Vagina (tissue), 2 donors: ENCODE measurements at regions not wholly inside any gene's neighbourhood (a gene's known extent, or its start where the extent isn't known, plus 50 kb on each side); places are given as distances from the start of the nearest gene placed in this dataset.

Source experiments
- POLR2A ChIP-seq, 2 donors: fragments of 450-650 bp; IDR thresholded peaks; one replicate each; pipeline ENCODE4 v1.6.1; 2017; ENCODE audit warnings: antibody characterized with exemption in 2 of 2, mild to moderate bottlenecking in 2 of 2, moderate library complexity in 2 of 2
- POLR2AphosphoS5 ChIP-seq, 2 donors: sonication (generic); formaldehyde crosslinking; IDR thresholded peaks; one replicate each; pipeline ENCODE4 v1.9.0; 2017; ENCODE audit warnings: antibody characterized with exemption in 2 of 2, mild to moderate bottlenecking in 2 of 2, low read depth in 1 of 2; ENCODE audit not compliant: insufficient read depth in 1 of 2
- TF ChIP-seq, protein P1 (sequence below), 3 experiments: fragments of 450-650 bp in 2 of 3; fragments of 200-600 bp in 1 of 3; sonication (generic) in 1 of 3; IDR thresholded peaks; one replicate each; pipeline ENCODE4 v1.5.1; 2017 to 2019; ENCODE audit warnings: antibody characterized with exemption in 3 of 3, mild to moderate bottlenecking in 2 of 3, moderate library complexity in 2 of 3

DNA sequence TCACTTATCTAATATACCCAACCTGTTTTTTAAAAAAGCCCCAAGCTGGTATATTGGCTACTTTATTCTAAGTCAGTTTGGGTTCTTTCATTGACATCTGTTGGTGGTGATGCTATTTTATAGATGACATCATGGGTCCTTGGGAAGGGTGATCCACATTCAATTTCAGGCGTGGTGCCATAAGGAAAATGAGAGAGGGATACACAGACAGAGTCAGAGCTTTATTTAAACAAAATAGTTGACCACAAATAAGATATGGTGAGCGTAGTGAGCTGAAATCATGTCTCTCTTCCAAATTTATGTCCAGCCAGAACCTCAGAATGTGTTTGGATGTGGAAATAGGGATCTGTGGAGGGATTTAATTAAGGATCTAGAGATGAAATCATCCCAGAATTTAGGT, 302.4 kb downstream of the MAT2B start:
- TF ChIP-seq POLR2A (IDR thresholded peaks at IDR 0.05): no peak
- TF ChIP-seq, protein P1, sequence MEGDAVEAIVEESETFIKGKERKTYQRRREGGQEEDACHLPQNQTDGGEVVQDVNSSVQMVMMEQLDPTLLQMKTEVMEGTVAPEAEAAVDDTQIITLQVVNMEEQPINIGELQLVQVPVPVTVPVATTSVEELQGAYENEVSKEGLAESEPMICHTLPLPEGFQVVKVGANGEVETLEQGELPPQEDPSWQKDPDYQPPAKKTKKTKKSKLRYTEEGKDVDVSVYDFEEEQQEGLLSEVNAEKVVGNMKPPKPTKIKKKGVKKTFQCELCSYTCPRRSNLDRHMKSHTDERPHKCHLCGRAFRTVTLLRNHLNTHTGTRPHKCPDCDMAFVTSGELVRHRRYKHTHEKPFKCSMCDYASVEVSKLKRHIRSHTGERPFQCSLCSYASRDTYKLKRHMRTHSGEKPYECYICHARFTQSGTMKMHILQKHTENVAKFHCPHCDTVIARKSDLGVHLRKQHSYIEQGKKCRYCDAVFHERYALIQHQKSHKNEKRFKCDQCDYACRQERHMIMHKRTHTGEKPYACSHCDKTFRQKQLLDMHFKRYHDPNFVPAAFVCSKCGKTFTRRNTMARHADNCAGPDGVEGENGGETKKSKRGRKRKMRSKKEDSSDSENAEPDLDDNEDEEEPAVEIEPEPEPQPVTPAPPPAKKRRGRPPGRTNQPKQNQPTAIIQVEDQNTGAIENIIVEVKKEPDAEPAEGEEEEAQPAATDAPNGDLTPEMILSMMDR (IDR thresholded peaks at IDR 0.05): no peak
- TF ChIP-seq POLR2AphosphoS5 (IDR thresholded peaks at IDR 0.05; ENCODE audit: insufficient read depth in 1 of 2, low read depth in 1 of 2): no peak
